ENCODE measurements at regions not wholly inside any gene's neighbourhood (a gene's known extent, or its start where the extent isn't known, plus 50 kb on each side); places are given as distances from the start of the nearest gene placed in this dataset.

DNA sequence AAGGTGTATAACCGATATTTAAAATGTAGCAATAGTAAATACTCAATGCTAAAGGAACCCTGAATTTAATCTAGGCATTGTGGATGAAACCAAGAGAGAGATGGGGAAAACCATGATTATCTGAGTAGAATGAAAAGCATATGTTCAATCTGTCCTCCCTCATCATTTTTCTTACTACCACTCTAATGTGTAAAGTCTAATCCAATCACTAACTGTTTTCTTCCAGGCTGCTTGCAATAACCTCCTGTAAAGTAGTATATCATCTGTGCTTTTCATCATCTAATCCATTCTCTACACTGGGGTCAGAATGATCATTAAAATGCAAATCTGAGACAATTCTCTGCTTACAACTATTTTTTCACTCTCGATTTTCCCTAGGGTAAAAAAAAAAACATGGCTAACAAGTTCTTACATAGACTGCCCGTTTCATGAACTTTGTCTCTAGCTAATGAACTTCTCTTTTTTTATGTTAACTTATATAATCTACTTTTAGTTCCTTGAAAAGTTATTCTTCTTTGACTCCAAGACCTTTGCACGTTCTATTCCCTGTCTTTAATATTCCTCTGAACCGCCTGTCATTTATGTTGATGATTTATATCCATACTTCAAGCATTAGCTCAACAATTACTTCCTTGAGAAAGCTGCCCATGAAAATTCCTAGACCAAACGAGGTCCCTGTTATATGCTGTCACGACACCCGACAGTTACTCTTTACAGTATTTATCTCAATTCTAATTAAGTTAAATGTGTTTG is 94.7 kb upstream of the SLC8A1 start:
- TF ChIP-seq CTCF (IDR thresholded peaks at IDR 0.05; ENCODE audit: low read depth, low read length), result no peak
- DNase-seq (ENCODE audit: low read depth in 2 of 2), result no peak
- no peak overlapping the region for H3K4me3 ChIP-seq (replicated peaks in 1 of 2; ENCODE audit: low read depth in 2 of 2, low read length in 2 of 2)

DNA sequence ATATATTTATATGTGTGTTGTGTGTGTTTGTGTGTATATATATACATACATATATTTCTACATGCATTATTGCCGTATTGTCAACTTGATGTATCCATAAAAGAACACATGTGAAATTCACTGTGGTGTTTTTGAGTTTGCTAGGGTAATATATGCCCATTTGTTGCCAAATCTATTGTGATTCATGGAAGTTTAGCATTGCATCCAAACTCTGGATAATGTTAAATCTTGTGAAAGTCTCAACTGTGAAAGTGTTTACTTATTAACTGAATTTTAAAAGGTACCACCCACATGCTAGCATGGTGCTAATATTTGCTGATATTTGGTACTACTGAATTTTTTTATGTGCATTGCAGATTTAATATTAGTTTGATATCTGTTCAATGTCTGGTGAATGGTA is 96.6 kb upstream of the SLC8A1 start:
- H3K4me3 ChIP-seq (replicated peaks in 1 of 2; ENCODE audit: low read depth in 2 of 2, low read length in 2 of 2), result no peak overlapping the region
- TF ChIP-seq CTCF (IDR thresholded peaks at IDR 0.05; ENCODE audit: low read depth, low read length), result no peak
- no peak for DNase-seq (ENCODE audit: low read depth in 2 of 2)

- TF ChIP-seq CTCF (IDR thresholded peaks at IDR 0.05; ENCODE audit: low read depth, low read length), result no peak
- no peak for DNase-seq (ENCODE audit: low read depth in 2 of 2)
Observed at GRCh38 chr2:40550085-40550484, 98.2 kb upstream of the SLC8A1 start.

DNA sequence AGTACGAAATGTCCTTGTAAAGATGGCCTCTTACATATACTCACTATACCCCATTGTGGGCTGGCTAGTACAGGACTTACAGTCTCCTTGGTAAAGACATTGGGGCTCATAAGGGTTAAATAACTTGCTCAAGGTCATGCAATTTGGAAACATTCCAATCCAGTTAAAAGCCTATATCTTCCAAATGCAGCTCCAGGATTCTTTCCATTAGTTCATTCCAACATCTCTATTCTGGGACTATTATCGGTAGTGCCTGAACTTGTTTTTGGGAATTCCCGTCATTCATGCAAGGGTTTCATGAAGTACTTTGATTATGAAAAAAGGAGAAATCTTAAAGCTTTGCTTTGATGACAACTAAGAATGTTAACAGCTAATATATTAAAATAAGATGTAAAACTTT is 99.2 kb upstream of the SLC8A1 start:
- no peak for TF ChIP-seq CTCF (IDR thresholded peaks at IDR 0.05; ENCODE audit: low read depth, low read length)
- no peak for DNase-seq (ENCODE audit: low read depth in 2 of 2)
- no peak overlapping the region for H3K4me3 ChIP-seq (replicated peaks in 1 of 2; ENCODE audit: low read depth in 2 of 2, low read length in 2 of 2)

More at GRCh38 chr2:40550085-40550484, 98.2 kb upstream of the SLC8A1 start:
- H3K4me3 ChIP-seq (replicated peaks in 1 of 2; ENCODE audit: low read depth in 2 of 2, low read length in 2 of 2), result no peak overlapping the region

DNA sequence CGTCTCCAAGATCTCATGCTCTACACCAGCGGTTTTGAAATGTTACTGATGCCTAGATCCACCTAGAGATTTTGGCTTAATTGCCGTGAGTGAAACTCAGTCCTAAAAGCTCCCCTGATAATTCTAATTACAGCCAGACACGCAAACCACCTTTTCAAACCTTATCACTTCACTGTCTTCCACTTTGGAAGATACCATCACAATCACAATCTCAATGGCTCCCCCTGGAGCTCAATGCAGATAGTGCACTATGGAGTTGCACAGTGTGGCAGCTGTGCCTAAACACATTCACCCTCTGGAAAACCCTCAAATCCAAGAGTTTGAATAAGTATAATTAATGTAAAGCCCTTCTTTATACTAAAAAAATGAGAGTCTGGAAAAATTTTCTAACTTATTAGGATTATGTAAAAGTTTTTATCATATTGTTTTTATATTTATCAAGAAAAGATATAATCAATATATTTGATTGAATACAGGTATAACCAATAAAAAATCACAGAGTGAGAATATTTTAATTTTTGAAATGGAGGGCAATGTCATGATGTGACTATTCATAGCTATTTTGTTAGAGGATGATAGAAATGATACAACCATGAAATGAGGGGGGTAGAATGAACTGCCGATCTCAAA is 102.9 kb upstream of the SLC8A1 start:
- peak; percentile 92 for TF ChIP-seq CTCF (IDR thresholded peaks at IDR 0.05; ENCODE audit: low read depth, low read length)
- peak; percentile 64 to 73 for DNase-seq (ENCODE audit: low read depth in 2 of 2)
- no peak overlapping the region for H3K4me3 ChIP-seq (replicated peaks in 1 of 2; ENCODE audit: low read depth in 2 of 2, low read length in 2 of 2)

DNA sequence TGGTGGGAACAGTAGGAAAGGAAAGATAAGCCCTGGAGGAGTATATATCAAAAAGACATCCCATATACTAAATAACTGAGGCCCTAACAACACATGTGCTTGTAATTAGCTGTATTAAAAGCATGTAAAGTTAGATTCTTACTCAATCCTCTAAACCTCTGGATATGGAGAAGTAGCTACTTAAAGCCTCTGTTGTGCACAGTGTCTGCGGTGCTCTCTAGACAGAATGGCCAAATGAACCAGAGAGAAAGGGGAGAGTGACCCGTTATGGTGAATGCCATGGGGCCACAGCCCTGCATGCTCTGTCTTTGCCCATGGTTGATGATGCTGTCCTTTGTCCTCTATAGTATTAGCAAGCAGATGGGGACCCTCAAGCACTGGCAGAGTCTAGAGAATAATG is 104.4 kb upstream of the SLC8A1 start:
- DNase-seq (ENCODE audit: low read depth in 2 of 2), result no peak
- no peak for TF ChIP-seq CTCF (IDR thresholded peaks at IDR 0.05; ENCODE audit: low read depth, low read length)
- H3K4me3 ChIP-seq (replicated peaks in 1 of 2; ENCODE audit: low read depth in 2 of 2, low read length in 2 of 2), result no peak overlapping the region

All from cardiac fibroblast (primary cell).